ENCODE measurements at regions not wholly inside any gene's neighbourhood (a gene's known extent, or its start where the extent isn't known, plus 50 kb on each side); places are given as distances from the start of the nearest gene placed in this dataset.

DNA sequence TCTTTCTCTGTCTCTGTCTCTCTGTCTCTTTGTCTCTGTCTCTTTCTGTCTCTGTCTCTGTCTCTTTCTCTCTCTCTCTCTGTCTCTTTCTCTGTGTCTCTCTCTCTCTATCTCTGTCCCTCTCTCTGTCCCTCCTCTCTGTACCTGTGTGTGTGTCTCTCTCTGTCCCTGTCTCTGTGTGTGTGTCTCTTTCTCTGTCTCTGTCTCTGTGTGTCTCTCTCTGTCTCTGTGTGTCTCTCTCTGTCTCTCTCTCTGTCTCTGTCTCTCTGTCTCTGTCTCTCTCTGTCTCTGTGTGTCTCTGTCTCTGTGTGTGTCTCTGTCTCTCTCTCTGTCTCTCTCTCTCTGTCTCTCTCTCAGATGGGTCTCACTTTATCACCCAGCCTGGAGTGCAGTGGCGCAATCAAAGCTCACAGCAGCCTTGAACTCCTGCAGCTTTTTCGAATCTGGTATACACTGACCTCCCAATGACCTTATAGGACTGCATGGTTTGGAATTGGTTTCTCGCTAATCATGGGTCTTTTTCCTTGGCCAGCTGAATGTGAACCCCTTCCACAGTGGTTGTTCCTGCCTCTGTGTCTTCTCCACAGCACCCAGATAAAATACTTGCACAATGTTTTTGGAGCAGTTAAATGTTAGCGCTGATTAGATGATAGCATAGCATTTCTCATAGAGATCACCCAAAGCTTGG, 102.6 kb upstream of the KLHL25 start:
- Histone ChIP-seq H2AFZ (ENCODE audit: low read depth, low read length) (no peak overlapping the region), H4K20me1 (ENCODE audit: insufficient read depth, low read length) (no peaks in the 10 kb centered on the region), H3K27ac (ENCODE audit: low read depth, low read length) (no peak overlapping the region), H3K9ac (ENCODE audit: low read length) (no peak overlapping the region), H3K27me3 (ENCODE audit: insufficient read depth, low read length) (no peaks in the 10 kb centered on the region), H3K4me1 (ENCODE audit: insufficient read depth, low read length) (no peaks in the 10 kb centered on the region), H3K36me3 (ENCODE audit: insufficient read depth, low read length) (no peaks in the 10 kb centered on the region), H3K4me2 (ENCODE audit: low read length) (no peak overlapping the region), H3K4me3 (ENCODE audit: insufficient read depth, low read depth, low read length) (no peak overlapping the region), H3K79me2 (ENCODE audit: insufficient read depth, low read length) (no peaks in the 10 kb centered on the region), H3K9me3 (ENCODE audit: insufficient read depth, low read depth, low read length) (no peaks in the 10 kb centered on the region)
- Mint-ChIP-seq H3K4me1 (ENCODE audit: low read depth, unreplicated experiment) (no peaks in the 10 kb centered on the region), H3K27ac (ENCODE audit: unreplicated experiment) (no peak overlapping the region), H3K36me3 (ENCODE audit: low read depth, unreplicated experiment) (no peaks in the 10 kb centered on the region), H3K27me3 (ENCODE audit: low read depth, unreplicated experiment) (peaks cover 45% of the 10 kb centered on the region), H3K4me3 (ENCODE audit: unreplicated experiment) (no peak overlapping the region), H3K9me3 (ENCODE audit: unreplicated experiment) (peaks cover 3% of the 10 kb centered on the region)
- DNase-seq (ENCODE audit: low read depth) (no peak), FAIRE-seq (no peak)
- TF ChIP-seq, protein P1, sequence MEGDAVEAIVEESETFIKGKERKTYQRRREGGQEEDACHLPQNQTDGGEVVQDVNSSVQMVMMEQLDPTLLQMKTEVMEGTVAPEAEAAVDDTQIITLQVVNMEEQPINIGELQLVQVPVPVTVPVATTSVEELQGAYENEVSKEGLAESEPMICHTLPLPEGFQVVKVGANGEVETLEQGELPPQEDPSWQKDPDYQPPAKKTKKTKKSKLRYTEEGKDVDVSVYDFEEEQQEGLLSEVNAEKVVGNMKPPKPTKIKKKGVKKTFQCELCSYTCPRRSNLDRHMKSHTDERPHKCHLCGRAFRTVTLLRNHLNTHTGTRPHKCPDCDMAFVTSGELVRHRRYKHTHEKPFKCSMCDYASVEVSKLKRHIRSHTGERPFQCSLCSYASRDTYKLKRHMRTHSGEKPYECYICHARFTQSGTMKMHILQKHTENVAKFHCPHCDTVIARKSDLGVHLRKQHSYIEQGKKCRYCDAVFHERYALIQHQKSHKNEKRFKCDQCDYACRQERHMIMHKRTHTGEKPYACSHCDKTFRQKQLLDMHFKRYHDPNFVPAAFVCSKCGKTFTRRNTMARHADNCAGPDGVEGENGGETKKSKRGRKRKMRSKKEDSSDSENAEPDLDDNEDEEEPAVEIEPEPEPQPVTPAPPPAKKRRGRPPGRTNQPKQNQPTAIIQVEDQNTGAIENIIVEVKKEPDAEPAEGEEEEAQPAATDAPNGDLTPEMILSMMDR (IDR thresholded peaks at IDR 0.05; ENCODE audit: insufficient read depth, low read depth, low read length) = no peak
- no peak for TF ChIP-seq EZH2 (IDR thresholded peaks at IDR 0.05; ENCODE audit: insufficient read depth, low read length)

GRCh38 chr15:85897895-85898717, 103.4 kb upstream of the KLHL25 start:
- no peak overlapping the region for H3K4me2 ChIP-seq (ENCODE audit: low read length)
- FAIRE-seq (no peak), DNase-seq (ENCODE audit: low read depth) (no peak)
- H3K27me3 Mint-ChIP-seq (ENCODE audit: low read depth, unreplicated experiment) = peaks cover 45% of the 10 kb centered on the region
- peaks cover 3% of the 10 kb centered on the region for H3K9me3 Mint-ChIP-seq (ENCODE audit: unreplicated experiment)
- H3K4me3 Mint-ChIP-seq (ENCODE audit: unreplicated experiment) = no peak overlapping the region
- H3K9me3 ChIP-seq (ENCODE audit: insufficient read depth, low read depth, low read length) = no peaks in the 10 kb centered on the region
- H3K4me1 ChIP-seq (ENCODE audit: insufficient read depth, low read length) = no peaks in the 10 kb centered on the region
- H3K27me3 ChIP-seq (ENCODE audit: insufficient read depth, low read length) = no peaks in the 10 kb centered on the region
- H2AFZ ChIP-seq (ENCODE audit: low read depth, low read length) = no peak overlapping the region
- no peaks in the 10 kb centered on the region for H3K4me1 Mint-ChIP-seq (ENCODE audit: low read depth, unreplicated experiment)
- no peak overlapping the region for H3K27ac Mint-ChIP-seq (ENCODE audit: unreplicated experiment)
- no peaks in the 10 kb centered on the region for H3K36me3 ChIP-seq (ENCODE audit: insufficient read depth, low read length)
- H3K9ac ChIP-seq (ENCODE audit: low read length) = no peak overlapping the region
- H3K36me3 Mint-ChIP-seq (ENCODE audit: low read depth, unreplicated experiment) = no peaks in the 10 kb centered on the region
- TF ChIP-seq, protein P1 (IDR thresholded peaks at IDR 0.05; ENCODE audit: insufficient read depth, low read depth, low read length) = no peak
- TF ChIP-seq EZH2 (IDR thresholded peaks at IDR 0.05; ENCODE audit: insufficient read depth, low read length) = no peak
- H3K79me2 ChIP-seq (ENCODE audit: insufficient read depth, low read length) = no peaks in the 10 kb centered on the region
- no peak overlapping the region for H3K27ac ChIP-seq (ENCODE audit: low read depth, low read length)
- no peak overlapping the region for H3K4me3 ChIP-seq (ENCODE audit: insufficient read depth, low read depth, low read length)
- no peaks in the 10 kb centered on the region for H4K20me1 ChIP-seq (ENCODE audit: insufficient read depth, low read length)

Measured in astrocyte (in vitro differentiated cells and primary cell).